Lower leg skin (tissue), 4 donors: ENCODE measurements at regions not wholly inside any gene's neighbourhood (a gene's known extent, or its start where the extent isn't known, plus 50 kb on each side); places are given as distances from the start of the nearest gene placed in this dataset.
A peak's percentile ranks its signal among the peaks of the same experiment; 100 is the strongest.
"Not testable (repeated sequence)": the region's sequence is repeated elsewhere in the genome, so short reads cannot be mapped to it uniquely, and the experiment has no call there.

Experiments
- DNase-seq, 2 donors: peaks; one replicate each; pipeline ENCODE4 v3.0.0-alpha.2; 2019; ENCODE audit warnings: low spot score in 2 of 2
- H3K4me3 ChIP-seq: fragments of 200-600 bp; sonication (generic); 2 replicates; pipeline ENCODE4 v1.5.1; 2017; ENCODE audit warnings: mild to moderate bottlenecking, low read depth; ENCODE audit not compliant: poor library complexity, severe bottlenecking
- CTCF ChIP-seq, 3 donors: fragments of 450-650 bp; IDR thresholded peaks; one replicate each; pipeline ENCODE4 v1.5.1; 2016; ENCODE audit warnings: antibody characterized with exemption in 3 of 3, mild to moderate bottlenecking in 3 of 3, moderate library complexity in 2 of 3
- POLR2A ChIP-seq, 2 donors: fragments of 450-650 bp; IDR thresholded peaks; one replicate each; pipeline ENCODE4 v1.6.1; 2016 to 2017; ENCODE audit warnings: antibody characterized with exemption in 2 of 2, mild to moderate bottlenecking in 1 of 2, moderate library complexity in 1 of 2
- WGBS, 2 donors: methylation state at CpG; one replicate each; pipeline ENCODE4 v1.1.5; 2018; 5-methylcytosine and 5-hydroxymethylcytosine counted together
- intact Hi-C: fragments of 100-400 bp; cut with DNase I; formaldehyde crosslinking; loops from one replicate; pipeline ENCODE4 v1.15.0; 2023; ENCODE audit warnings: low total_unique reads

- TF ChIP-seq POLR2A (IDR thresholded peaks at IDR 0.05), result no peak
- TF ChIP-seq CTCF (IDR thresholded peaks at IDR 0.05), result no peak
- no peak for DNase-seq
- intact Hi-C loops, result no loop called here
- 85 to 91% methylated on average over 3 to 5 of the region's 6 CpGs for WGBS, 2 donors
- H3K4me3 ChIP-seq, result no peak overlapping the region
Measured at GRCh38 chr6:43885399-43886066, 115.5 kb downstream of the VEGFA start.

- no peak overlapping the region for H3K4me3 ChIP-seq
- DNase-seq, result no peak
- WGBS, 2 donors, result 46 to 55% methylated on average over 5 of the region's 5 CpGs
- intact Hi-C loops, result no loop called here
- TF ChIP-seq CTCF (IDR thresholded peaks at IDR 0.05) (no peak), POLR2A (IDR thresholded peaks at IDR 0.05) (no peak)
Measured at GRCh38 chr6:43884652-43885022, 114.6 kb downstream of the VEGFA start.

- 39 to 43% methylated on average over 7 of the region's 7 CpGs for WGBS, 2 donors
- DNase-seq, result peak in 1 of 2 donors; percentile 24
- intact Hi-C loops, result no loop called here
Measured at GRCh38 chr6:43883847-43884651, 114.0 kb downstream of the VEGFA start.

GRCh38 chr6:43882690-43883448 is 112.9 kb downstream of the VEGFA start:
- intact Hi-C loops, H3K4me3 ChIP-seq, DNase-seq: not testable (repeated sequence)
- WGBS, 2 donors, result 94% methylated on average over 9 of the region's 9 CpGs

More at GRCh38 chr6:43883847-43884651, 114.0 kb downstream of the VEGFA start:
- no peak overlapping the region for H3K4me3 ChIP-seq
- TF ChIP-seq CTCF (IDR thresholded peaks at IDR 0.05) (no peak), POLR2A (IDR thresholded peaks at IDR 0.05) (no peak)

GRCh38 chr6:43880236-43881137 is 110.5 kb downstream of the VEGFA start:
- 83 to 84% methylated on average over 6 of the region's 6 CpGs for WGBS, 2 donors
- H3K4me3 ChIP-seq, result no peak overlapping the region
- intact Hi-C loops, result no loop called here
- TF ChIP-seq CTCF (IDR thresholded peaks at IDR 0.05) (no peak), POLR2A (IDR thresholded peaks at IDR 0.05) (no peak)
- DNase-seq, result no peak
